ENCODE measurements at regions not wholly inside any gene's neighbourhood (a gene's known extent, or its start where the extent isn't known, plus 50 kb on each side); places are given as distances from the start of the nearest gene placed in this dataset.
"Not testable (repeated sequence)": the region's sequence is repeated elsewhere in the genome, so short reads cannot be mapped to it uniquely, and the experiment has no call there.

DNA sequence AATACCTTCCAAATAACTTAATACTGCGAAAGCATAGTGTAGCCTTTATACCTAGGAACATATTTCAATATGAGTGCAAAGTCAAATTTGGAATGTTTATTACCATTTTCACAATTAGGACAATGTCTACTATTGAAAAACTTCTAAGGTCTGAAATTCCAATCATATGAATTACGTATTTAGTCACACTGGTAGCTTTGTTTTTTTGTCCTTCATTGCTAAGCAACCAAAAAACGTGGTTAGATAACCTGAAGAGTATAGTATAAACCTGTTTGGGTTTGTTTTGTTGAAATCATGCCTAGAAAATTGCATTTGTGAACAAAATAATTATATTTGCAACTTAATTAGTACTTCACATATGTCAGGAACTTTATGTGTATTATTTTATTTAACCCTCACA is 134.2 kb downstream of the FBXO4 start:
- no peak overlapping the region for H3K27ac Mint-ChIP-seq
- no peaks in the 10 kb centered on the region for H3K9me3 Mint-ChIP-seq
- no peaks in the 10 kb centered on the region for H3K36me3 Mint-ChIP-seq
- DNase-seq (ENCODE audit: low spot score in 2 of 2): no peak
- ATAC-seq: no peak

DNA sequence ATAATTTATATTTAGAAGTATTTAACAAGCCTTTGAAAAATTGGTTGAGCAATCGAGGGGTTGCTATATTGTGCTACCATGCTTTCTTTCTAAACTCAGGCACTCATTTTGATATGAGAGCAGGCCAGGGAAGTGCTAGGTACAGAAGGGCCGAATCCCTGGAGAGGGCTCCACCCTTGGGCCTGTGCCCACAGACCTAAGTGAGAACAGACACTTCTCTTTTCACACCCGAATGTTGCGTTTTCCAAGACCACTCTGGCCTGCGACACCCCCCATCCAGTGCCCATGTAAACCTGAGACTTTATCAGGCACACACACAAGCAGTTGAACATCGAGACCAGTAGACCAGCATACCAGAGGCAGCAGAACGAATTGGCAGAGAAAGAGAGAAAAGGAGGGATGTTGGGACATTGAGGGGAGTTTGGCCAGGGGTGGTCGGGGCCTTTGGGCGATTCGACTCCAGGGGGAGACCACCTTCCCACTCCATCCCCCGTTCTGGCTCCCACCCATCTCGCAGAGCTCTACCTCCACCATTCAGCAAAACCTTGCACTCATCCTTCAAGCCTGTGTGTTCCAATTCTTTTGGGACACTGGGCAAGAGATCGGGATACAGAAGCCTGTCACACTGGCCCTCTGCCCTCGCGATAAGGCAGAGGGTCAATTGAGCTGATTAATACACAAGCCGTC is 134.8 kb downstream of the FBXO4 start:
- no peak overlapping the region for H3K27ac Mint-ChIP-seq
- H3K36me3 Mint-ChIP-seq: no peaks in the 10 kb centered on the region
- DNase-seq (ENCODE audit: low spot score in 2 of 2) (no peak), ATAC-seq (no peak)
- no peaks in the 10 kb centered on the region for H3K9me3 Mint-ChIP-seq

DNA sequence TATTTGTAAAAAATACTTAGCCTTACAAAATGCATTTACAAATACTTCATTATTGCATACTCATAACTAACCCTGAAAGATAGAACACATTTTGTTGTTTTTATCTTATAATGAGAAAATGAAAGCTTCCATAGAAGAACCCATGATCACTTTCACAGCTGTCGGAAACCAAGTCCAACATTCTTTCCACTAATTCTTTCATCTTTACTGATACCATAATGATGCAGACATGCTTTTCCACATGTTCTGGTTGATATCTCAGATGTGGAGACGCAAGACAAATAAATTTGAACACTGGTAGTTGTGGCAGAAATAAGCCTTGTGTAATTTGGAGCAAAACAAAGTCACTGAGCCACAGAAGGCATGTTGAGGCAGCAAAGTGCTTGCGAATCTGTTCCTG is 136.0 kb downstream of the FBXO4 start:
- H3K36me3 Mint-ChIP-seq: no peaks in the 10 kb centered on the region
- no peak for ATAC-seq
- H3K27ac Mint-ChIP-seq: no peak overlapping the region
- H3K9me3 Mint-ChIP-seq: no peaks in the 10 kb centered on the region
- DNase-seq (ENCODE audit: low spot score in 2 of 2): no peak

DNA sequence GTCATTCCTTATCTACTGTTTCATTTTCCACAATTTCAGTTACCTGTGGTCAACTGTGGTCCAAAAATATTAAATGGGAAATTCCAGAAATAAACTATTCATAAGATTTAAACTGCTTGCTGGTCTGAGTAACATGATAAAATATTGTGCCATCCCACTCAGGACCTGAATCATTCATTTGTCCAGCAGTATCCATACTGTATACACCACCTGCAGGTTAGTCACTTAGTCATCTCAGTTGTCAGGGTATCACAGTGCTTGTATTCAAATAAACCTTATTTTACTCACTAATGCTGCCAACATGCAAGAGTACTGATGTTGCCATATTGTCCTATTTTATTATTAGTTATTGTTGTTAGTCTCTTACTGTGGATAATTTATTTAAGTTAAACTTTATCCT is 139.7 kb downstream of the FBXO4 start:
- H3K36me3 Mint-ChIP-seq: no peaks in the 10 kb centered on the region
- no peaks in the 10 kb centered on the region for H3K9me3 Mint-ChIP-seq
- H3K27ac Mint-ChIP-seq: no peak overlapping the region
- DNase-seq (ENCODE audit: low spot score in 2 of 2): no peak
- ATAC-seq: peak in 1 of 2 donors; percentile 43

- ATAC-seq: no peak
- H3K36me3 Mint-ChIP-seq: no peaks in the 10 kb centered on the region
- no peaks in the 10 kb centered on the region for H3K9me3 Mint-ChIP-seq
- DNase-seq (ENCODE audit: low spot score in 2 of 2): no peak
- no peak overlapping the region for H3K27ac Mint-ChIP-seq
These were observed 141.1 kb downstream of the FBXO4 start for GRCh38 chr5:42066131-42066530.

DNA sequence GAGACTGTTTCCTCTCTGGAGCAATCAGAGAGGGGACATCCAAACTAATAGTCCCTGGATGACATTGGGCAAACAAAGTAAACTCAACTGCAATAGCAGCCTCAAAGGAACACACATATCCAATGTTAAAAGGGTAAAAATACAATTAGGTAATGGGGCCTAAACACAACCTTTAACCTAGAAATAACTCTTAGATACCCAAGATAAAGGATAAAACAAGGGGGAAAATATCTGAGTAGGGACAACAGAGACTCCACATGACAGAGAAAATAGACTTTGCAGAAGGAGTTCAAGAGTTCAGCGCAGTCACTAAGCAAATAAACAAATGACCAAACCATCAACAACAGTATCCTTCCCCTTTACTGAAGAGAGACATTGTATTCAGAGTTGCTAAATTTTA is 149.3 kb downstream of the FBXO4 start:
- Mint-ChIP-seq H3K9me3 (no peaks in the 10 kb centered on the region), H3K27ac (no peak overlapping the region), H3K36me3 (no peaks in the 10 kb centered on the region)
- DNase-seq (ENCODE audit: low spot score in 2 of 2) (no peak), ATAC-seq (no peak)

- Mint-ChIP-seq H3K9me3 (peaks cover 18 to 19% of the 10 kb centered on the region in 2 donors), H3K36me3 (no peaks in the 10 kb centered on the region), H3K27ac (peak overlapping the region in 1 of 2 donors; percentile 6)
- peak; percentile 76 to 87 for ATAC-seq
- DNase-seq (ENCODE audit: low spot score in 2 of 2): no peak
These were observed 164.6 kb downstream of the FBXO4 start for GRCh38 chr5:42089705-42090104.

DNA sequence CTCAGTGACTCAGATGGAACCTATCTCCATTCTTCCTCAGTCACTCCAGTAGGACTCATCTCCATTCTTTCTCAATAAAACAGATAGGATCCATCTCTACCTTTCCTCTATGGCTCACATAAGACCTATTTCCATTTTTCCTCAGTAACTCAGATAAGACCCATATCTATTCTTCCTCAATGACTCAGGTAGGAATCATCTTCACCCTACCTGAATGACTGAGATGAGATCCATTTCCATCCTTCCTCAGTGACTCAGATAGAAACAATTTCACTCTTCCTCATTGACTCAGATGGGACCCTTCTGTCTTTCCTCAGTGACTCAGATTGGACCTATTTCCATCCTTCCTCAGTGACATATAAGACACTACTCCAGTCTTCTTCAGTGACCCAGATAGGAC is 165.1 kb downstream of the FBXO4 start:
- ATAC-seq (peak; percentile 54 to 68), DNase-seq (ENCODE audit: low spot score in 2 of 2) (no peak)
- Mint-ChIP-seq H3K36me3 (no peaks in the 10 kb centered on the region), H3K27ac (peak overlapping the region in 1 of 2 donors; percentile 6), H3K9me3 (peaks cover 17 to 19% of the 10 kb centered on the region in 2 donors)

DNA sequence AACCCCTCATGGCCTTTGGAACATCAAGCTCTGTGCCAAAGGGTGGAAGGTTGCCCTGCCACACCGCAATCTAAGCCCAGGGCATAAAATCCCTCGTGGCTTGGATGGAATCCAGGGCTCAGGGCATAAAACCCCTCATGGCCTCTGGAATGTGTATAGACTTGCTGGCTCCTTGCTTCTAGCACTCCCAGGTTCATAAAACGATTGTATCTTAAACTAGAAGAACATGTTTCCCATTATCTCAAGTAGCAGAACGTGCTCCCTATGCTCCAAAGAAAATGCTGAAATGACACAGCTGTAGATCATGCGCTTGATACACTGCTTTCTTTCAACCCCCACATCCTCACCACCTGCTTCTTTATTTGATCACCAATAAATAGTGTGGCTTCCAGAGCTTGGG is 174.8 kb downstream of the FBXO4 start:
- H3K27ac Mint-ChIP-seq; H3K36me3 Mint-ChIP-seq; ATAC-seq; DNase-seq (ENCODE audit: low spot score in 2 of 2): not testable (repeated sequence)
- H3K9me3 Mint-ChIP-seq: peaks cover 0 to 12% of the 10 kb centered on the region in 2 donors

GRCh38 chr5:42108468-42108867 is 183.4 kb downstream of the FBXO4 start:
- peaks cover 12 to 16% of the 10 kb centered on the region in 2 donors for H3K9me3 Mint-ChIP-seq
- H3K36me3 Mint-ChIP-seq: peaks cover 0 to 11% of the 10 kb centered on the region in 2 donors
- no peak for ATAC-seq
- DNase-seq (ENCODE audit: low spot score in 2 of 2): no peak
- no peak overlapping the region for H3K27ac Mint-ChIP-seq

- ATAC-seq (no peak), DNase-seq (ENCODE audit: low spot score in 2 of 2) (no peak)
- peaks cover 12 to 16% of the 10 kb centered on the region in 2 donors for H3K9me3 Mint-ChIP-seq
- H3K36me3 Mint-ChIP-seq: peaks cover 0 to 11% of the 10 kb centered on the region in 2 donors
- H3K27ac Mint-ChIP-seq: no peak overlapping the region
These were observed 184.0 kb downstream of the FBXO4 start for GRCh38 chr5:42109006-42109572.

DNA sequence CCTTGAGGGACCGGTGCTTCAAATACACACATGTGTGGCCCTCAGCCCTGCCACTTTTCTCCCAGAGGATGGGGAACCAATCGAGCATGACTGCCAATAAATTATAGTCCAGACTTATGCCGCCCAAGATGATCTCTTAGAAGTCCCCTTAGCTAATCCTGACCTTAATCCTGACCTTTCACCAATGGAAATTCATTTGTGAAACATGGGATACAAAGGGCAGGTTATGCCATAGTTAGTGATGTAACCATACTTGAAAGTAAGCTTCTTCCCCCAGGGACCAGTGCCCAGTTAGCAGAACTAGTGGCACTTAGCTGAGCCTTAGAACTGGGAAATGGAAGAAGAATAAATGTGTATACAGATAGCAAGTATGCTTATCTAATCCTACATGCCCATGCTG is 190.6 kb downstream of the FBXO4 start:
- not testable (repeated sequence) for ATAC-seq; H3K36me3 Mint-ChIP-seq; H3K27ac Mint-ChIP-seq; DNase-seq (ENCODE audit: low spot score in 2 of 2); H3K9me3 Mint-ChIP-seq

GRCh38 chr5:42120070-42120469 is 195.0 kb downstream of the FBXO4 start:
- H3K27ac Mint-ChIP-seq: no peak overlapping the region
- H3K36me3 Mint-ChIP-seq: no peaks in the 10 kb centered on the region
- H3K9me3 Mint-ChIP-seq: peaks cover 0 to 6% of the 10 kb centered on the region in 2 donors
- no peak for ATAC-seq
- no peak for DNase-seq (ENCODE audit: low spot score in 2 of 2)

DNA sequence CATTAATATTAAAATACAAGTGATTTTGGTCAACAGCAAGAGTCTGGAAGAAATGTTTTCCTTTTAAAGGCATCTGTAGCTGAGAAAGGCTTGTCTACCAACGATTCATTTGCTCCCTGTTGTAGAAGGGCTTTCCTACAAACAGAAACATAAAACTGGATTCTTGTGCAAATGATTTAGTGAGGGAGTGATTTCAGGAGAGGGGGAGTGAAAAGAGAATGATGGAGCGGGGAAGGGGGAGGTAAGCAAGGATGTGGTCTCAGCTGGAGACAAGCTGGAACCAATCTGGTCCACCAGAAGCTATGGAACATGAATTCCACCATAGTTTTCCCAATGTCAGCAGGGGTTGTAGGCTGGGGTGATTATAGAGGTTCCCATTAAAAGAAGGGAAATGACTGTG is 196.3 kb downstream of the FBXO4 start:
- no peak overlapping the region for H3K27ac Mint-ChIP-seq
- ATAC-seq (no peak), DNase-seq (ENCODE audit: low spot score in 2 of 2) (no peak)
- H3K9me3 Mint-ChIP-seq: peaks cover 0 to 6% of the 10 kb centered on the region in 2 donors
- H3K36me3 Mint-ChIP-seq: no peaks in the 10 kb centered on the region

DNA sequence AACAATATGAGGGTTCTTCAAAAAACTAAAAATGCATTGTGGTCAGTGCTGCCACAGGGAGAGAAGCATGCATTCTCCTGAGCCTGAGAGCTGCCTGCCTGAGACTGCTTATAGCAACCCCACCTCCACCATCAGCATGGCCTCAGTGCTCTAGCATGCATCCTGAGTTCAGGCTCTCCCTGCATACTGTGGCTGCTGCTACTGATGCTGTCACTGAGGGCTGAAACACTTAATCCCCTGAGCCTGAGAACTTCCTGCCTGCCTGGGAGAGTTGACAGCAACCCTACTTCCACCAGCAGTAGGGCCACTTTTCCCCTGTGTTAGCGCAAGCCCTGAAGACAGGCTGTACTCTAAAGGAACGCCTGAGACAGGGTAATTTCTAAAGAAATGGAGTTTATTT is 206.0 kb downstream of the FBXO4 start:
- DNase-seq (ENCODE audit: low spot score in 2 of 2) (no peak), ATAC-seq (no peak)
- no peak overlapping the region for H3K27ac Mint-ChIP-seq
- H3K36me3 Mint-ChIP-seq: no peaks in the 10 kb centered on the region
- peaks cover 5 to 18% of the 10 kb centered on the region in 2 donors for H3K9me3 Mint-ChIP-seq

DNA sequence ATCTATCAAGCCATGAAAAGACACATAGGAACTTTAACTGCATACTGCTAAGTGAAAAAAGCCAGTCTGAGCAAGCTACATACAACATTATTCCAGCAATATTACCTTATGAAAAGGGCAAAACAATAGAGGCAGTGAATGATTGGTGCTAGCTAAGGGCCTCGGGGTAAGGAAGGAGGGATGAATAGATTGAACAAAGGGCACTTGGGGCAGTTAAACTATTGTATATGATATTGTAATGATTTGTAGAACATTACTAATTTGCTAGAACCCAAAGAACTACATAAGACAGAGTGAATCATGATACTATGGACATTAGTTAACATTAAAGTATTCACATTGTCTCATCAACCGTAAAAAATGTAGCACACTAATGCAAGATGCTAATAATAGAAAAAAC is 218.3 kb downstream of the FBXO4 start:
- H3K36me3 Mint-ChIP-seq: peaks cover 2 to 3% of the 10 kb centered on the region in 2 donors
- ATAC-seq (no peak), DNase-seq (ENCODE audit: low spot score in 2 of 2) (no peak)
- H3K27ac Mint-ChIP-seq: no peak overlapping the region
- peaks cover 3 to 4% of the 10 kb centered on the region in 2 donors for H3K9me3 Mint-ChIP-seq

- DNase-seq (ENCODE audit: low spot score in 2 of 2) (no peak), ATAC-seq (no peak)
- peaks cover 7 to 22% of the 10 kb centered on the region in 2 donors for H3K36me3 Mint-ChIP-seq
- H3K9me3 Mint-ChIP-seq: peaks cover 25% of the 10 kb centered on the region in 2 donors
- H3K27ac Mint-ChIP-seq: no peak overlapping the region
These were observed 223.7 kb downstream of the FBXO4 start for GRCh38 chr5:42148813-42149212.

GRCh38 chr5:42157215-42157614 is 232.1 kb downstream of the FBXO4 start:
- DNase-seq (ENCODE audit: low spot score in 2 of 2) (no peak), ATAC-seq (no peak)
- H3K9me3 Mint-ChIP-seq: peaks cover 4 to 7% of the 10 kb centered on the region in 2 donors
- H3K27ac Mint-ChIP-seq: no peak overlapping the region
- H3K36me3 Mint-ChIP-seq: no peaks in the 10 kb centered on the region
